ENCODE measurements at regions not wholly inside any gene's neighbourhood (a gene's known extent, or its start where the extent isn't known, plus 50 kb on each side); places are given as distances from the start of the nearest gene placed in this dataset.

- TF ChIP-seq, protein P1, sequence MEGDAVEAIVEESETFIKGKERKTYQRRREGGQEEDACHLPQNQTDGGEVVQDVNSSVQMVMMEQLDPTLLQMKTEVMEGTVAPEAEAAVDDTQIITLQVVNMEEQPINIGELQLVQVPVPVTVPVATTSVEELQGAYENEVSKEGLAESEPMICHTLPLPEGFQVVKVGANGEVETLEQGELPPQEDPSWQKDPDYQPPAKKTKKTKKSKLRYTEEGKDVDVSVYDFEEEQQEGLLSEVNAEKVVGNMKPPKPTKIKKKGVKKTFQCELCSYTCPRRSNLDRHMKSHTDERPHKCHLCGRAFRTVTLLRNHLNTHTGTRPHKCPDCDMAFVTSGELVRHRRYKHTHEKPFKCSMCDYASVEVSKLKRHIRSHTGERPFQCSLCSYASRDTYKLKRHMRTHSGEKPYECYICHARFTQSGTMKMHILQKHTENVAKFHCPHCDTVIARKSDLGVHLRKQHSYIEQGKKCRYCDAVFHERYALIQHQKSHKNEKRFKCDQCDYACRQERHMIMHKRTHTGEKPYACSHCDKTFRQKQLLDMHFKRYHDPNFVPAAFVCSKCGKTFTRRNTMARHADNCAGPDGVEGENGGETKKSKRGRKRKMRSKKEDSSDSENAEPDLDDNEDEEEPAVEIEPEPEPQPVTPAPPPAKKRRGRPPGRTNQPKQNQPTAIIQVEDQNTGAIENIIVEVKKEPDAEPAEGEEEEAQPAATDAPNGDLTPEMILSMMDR (IDR thresholded peaks at IDR 0.05; ENCODE audit: low read depth, low read length): no peak
- TF ChIP-seq, protein P2, sequence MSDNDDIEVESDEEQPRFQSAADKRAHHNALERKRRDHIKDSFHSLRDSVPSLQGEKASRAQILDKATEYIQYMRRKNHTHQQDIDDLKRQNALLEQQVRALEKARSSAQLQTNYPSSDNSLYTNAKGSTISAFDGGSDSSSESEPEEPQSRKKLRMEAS (IDR thresholded peaks at IDR 0.05; ENCODE audit: low read depth, low read length): no peak
- no peak for TF ChIP-seq MYC (IDR thresholded peaks at IDR 0.05; ENCODE audit: low read depth, low read length)
- TF ChIP-seq POLR2A (IDR thresholded peaks at IDR 0.05; ENCODE audit: extremely low read depth, insufficient read length): no peak
- H3K4me3 ChIP-seq (ENCODE audit: low read depth, low read length): no peak overlapping the region
- DNase-seq (ENCODE audit: low read depth): no peak
These were observed 336.2 kb upstream of the PMFBP1 start for GRCh38 chr16:72508191-72508590.

- DNase-seq (ENCODE audit: low read depth): no peak
- TF ChIP-seq POLR2A (IDR thresholded peaks at IDR 0.05; ENCODE audit: extremely low read depth, insufficient read length): no peak
- H3K4me3 ChIP-seq (ENCODE audit: low read depth, low read length): no peak overlapping the region
These were observed 330.6 kb upstream of the PMFBP1 start for GRCh38 chr16:72502594-72503005.

- DNase-seq (ENCODE audit: low read depth): peak; percentile 82
- TF ChIP-seq POLR2A (IDR thresholded peaks at IDR 0.05; ENCODE audit: extremely low read depth, insufficient read length) (no peak), MYC (IDR thresholded peaks at IDR 0.05; ENCODE audit: low read depth, low read length) (0 out of 2 replicates have a peak, but pooled peaks have one; percentile 35)
- TF ChIP-seq, protein P2 (IDR thresholded peaks at IDR 0.05; ENCODE audit: low read depth, low read length): peak; percentile 46; the same call in 1 of the 2 replicates
- TF ChIP-seq, protein P1 (IDR thresholded peaks at IDR 0.05; ENCODE audit: low read depth, low read length): peak; percentile 96
- H3K4me3 ChIP-seq (ENCODE audit: low read depth, low read length): no peak overlapping the region
These were observed 330.0 kb upstream of the PMFBP1 start for GRCh38 chr16:72501739-72502593.

DNA sequence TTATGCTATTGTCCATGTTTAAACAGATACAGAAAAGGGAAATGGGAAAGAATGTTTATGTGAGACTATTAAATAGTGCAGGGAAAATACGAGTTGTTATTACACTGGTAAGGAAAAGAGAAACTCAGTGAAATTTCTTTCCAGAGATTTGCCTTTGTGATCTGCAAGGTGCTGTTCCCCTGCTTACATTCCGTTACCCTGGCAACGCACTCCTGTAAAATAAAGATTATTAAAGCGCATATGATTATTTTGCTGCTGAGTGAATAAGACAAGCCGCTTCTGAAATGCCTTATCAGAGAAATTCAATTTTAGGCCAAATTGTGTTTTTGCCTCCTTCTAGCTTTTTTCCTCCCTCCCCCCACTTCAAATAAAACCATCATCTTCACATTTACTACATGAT, 328.6 kb upstream of the PMFBP1 start:
- DNase-seq (ENCODE audit: low read depth): no peak
- TF ChIP-seq MYC (IDR thresholded peaks at IDR 0.05; ENCODE audit: low read depth, low read length): no peak
- TF ChIP-seq, protein P2 (IDR thresholded peaks at IDR 0.05; ENCODE audit: low read depth, low read length): no peak
- TF ChIP-seq, protein P1 (IDR thresholded peaks at IDR 0.05; ENCODE audit: low read depth, low read length): no peak
- TF ChIP-seq POLR2A (IDR thresholded peaks at IDR 0.05; ENCODE audit: extremely low read depth, insufficient read length): no peak
- H3K4me3 ChIP-seq (ENCODE audit: low read depth, low read length): no peak overlapping the region

GRCh38 chr16:72493716-72494415, 321.9 kb upstream of the PMFBP1 start:
- TF ChIP-seq, protein P2 (IDR thresholded peaks at IDR 0.05; ENCODE audit: low read depth, low read length): no peak
- TF ChIP-seq, protein P1 (IDR thresholded peaks at IDR 0.05; ENCODE audit: low read depth, low read length): no peak
- no peak for TF ChIP-seq MYC (IDR thresholded peaks at IDR 0.05; ENCODE audit: low read depth, low read length)
- no peak for TF ChIP-seq POLR2A (IDR thresholded peaks at IDR 0.05; ENCODE audit: extremely low read depth, insufficient read length)
- no peak overlapping the region for H3K4me3 ChIP-seq (ENCODE audit: low read depth, low read length)
- DNase-seq (ENCODE audit: low read depth): no peak

GRCh38 chr16:72487283-72487682, 315.3 kb upstream of the PMFBP1 start:
- no peak for TF ChIP-seq MYC (IDR thresholded peaks at IDR 0.05; ENCODE audit: low read depth, low read length)
- TF ChIP-seq POLR2A (IDR thresholded peaks at IDR 0.05; ENCODE audit: extremely low read depth, insufficient read length): no peak
- TF ChIP-seq, protein P1 (IDR thresholded peaks at IDR 0.05; ENCODE audit: low read depth, low read length): no peak
- TF ChIP-seq, protein P2 (IDR thresholded peaks at IDR 0.05; ENCODE audit: low read depth, low read length): no peak
- H3K4me3 ChIP-seq (ENCODE audit: low read depth, low read length): no peak overlapping the region
- DNase-seq (ENCODE audit: low read depth): no peak
